ENCODE measurements at regions not wholly inside any gene's neighbourhood (a gene's known extent, or its start where the extent isn't known, plus 50 kb on each side); places are given as distances from the start of the nearest gene placed in this dataset.
A peak's percentile ranks its signal among the peaks of the same experiment; 100 is the strongest.
"Not testable (repeated sequence)": the region's sequence is repeated elsewhere in the genome, so short reads cannot be mapped to it uniquely, and the experiment has no call there.

GRCh38 chrX:76509775-76510174, 82.3 kb downstream of the MAGEE1 start:
- no peak for DNase-seq (ENCODE audit: low read depth in 2 of 2)

GRCh38 chrX:76517544-76517943, 90.0 kb downstream of the MAGEE1 start:
- no peak for DNase-seq (ENCODE audit: low read depth in 2 of 2)

- DNase-seq (ENCODE audit: low read depth in 2 of 2), result no peak
Observed at GRCh38 chrX:76520273-76521054, 93.0 kb downstream of the MAGEE1 start.

- DNase-seq (ENCODE audit: low read depth in 2 of 2), result not testable (repeated sequence)
Observed at GRCh38 chrX:76535675-76536074, 108.2 kb downstream of the MAGEE1 start.

- no peak for DNase-seq (ENCODE audit: low read depth in 2 of 2)
Observed at GRCh38 chrX:76538860-76539259, 111.3 kb downstream of the MAGEE1 start.

- DNase-seq (ENCODE audit: low read depth in 2 of 2), result not testable (repeated sequence)
Observed at GRCh38 chrX:76543381-76543780, 115.9 kb downstream of the MAGEE1 start.

GRCh38 chrX:76550016-76550415, 122.5 kb downstream of the MAGEE1 start:
- no peak for DNase-seq (ENCODE audit: low read depth in 2 of 2)

- DNase-seq (ENCODE audit: low read depth in 2 of 2), result no peak
Observed at GRCh38 chrX:76555269-76555668, 127.8 kb downstream of the MAGEE1 start.

- DNase-seq (ENCODE audit: low read depth in 2 of 2), result peak; percentile 65 to 75
Observed at GRCh38 chrX:76555816-76556215, 128.3 kb downstream of the MAGEE1 start.

GRCh38 chrX:76564842-76565241, 137.3 kb downstream of the MAGEE1 start:
- DNase-seq (ENCODE audit: low read depth in 2 of 2), result not testable (repeated sequence)

- no peak for DNase-seq (ENCODE audit: low read depth in 2 of 2)
Observed at GRCh38 chrX:76605390-76605789, 177.9 kb downstream of the MAGEE1 start.

GRCh38 chrX:76617020-76617419, 189.5 kb downstream of the MAGEE1 start:
- no peak for DNase-seq (ENCODE audit: low read depth in 2 of 2)

GRCh38 chrX:76643590-76643989, 216.1 kb downstream of the MAGEE1 start:
- no peak for DNase-seq (ENCODE audit: low read depth in 2 of 2)

- not testable (repeated sequence) for DNase-seq (ENCODE audit: low read depth in 2 of 2)
Observed at GRCh38 chrX:76651369-76651768, 223.9 kb downstream of the MAGEE1 start.

GRCh38 chrX:76657499-76657898, 230.0 kb downstream of the MAGEE1 start:
- no peak for DNase-seq (ENCODE audit: low read depth in 2 of 2)

All from lung microvascular endothelial cell (primary cell).